ACC112 (cell line): ENCODE measurements at regions not wholly inside any gene's neighbourhood (a gene's known extent, or its start where the extent isn't known, plus 50 kb on each side); places are given as distances from the start of the nearest gene placed in this dataset.

Source experiments
- H2AFZ ChIP-seq: fragments of 200-600 bp; sonication (generic); one replicate; pipeline ENCODE4 v1.6.0; 2017; ENCODE audit warnings: antibody characterized with exemption, low read length; ENCODE audit not compliant: unreplicated experiment
- H3K27ac ChIP-seq: fragments of 200-600 bp; sonication (generic); 2 replicates; pipeline ENCODE4 v1.5.1; 2014; ENCODE audit warnings: low read depth, mild to moderate bottlenecking, antibody characterized with exemption, low read length, moderate library complexity
- H3K27me3 ChIP-seq: fragments of 200-600 bp; sonication (generic); 2 replicates; pipeline ENCODE4 v1.6.1; 2014; ENCODE audit warnings: mild to moderate bottlenecking, antibody characterized with exemption, low read length, moderate library complexity, mixed read lengths; ENCODE audit not compliant: insufficient read depth
- H3K36me3 ChIP-seq: fragments of 200-600 bp; sonication (generic); 2 replicates; pipeline ENCODE4 v1.6.1; 2016; ENCODE audit warnings: mild to moderate bottlenecking, antibody characterized with exemption, low read length, moderate library complexity, mixed read lengths; ENCODE audit not compliant: insufficient read depth
- H3K4me1 ChIP-seq: fragments of 200-600 bp; sonication (generic); one replicate; pipeline ENCODE4 v1.6.1; 2016; ENCODE audit warnings: low read length, mixed read lengths; ENCODE audit not compliant: insufficient read depth, unreplicated experiment, control insufficient read depth
- H3K4me3 ChIP-seq: fragments of 200-600 bp; sonication (generic); 2 replicates; pipeline ENCODE4 v1.5.1; 2014; ENCODE audit warnings: mild to moderate bottlenecking, low read depth, low read length
- H3K79me2 ChIP-seq: fragments of 200-600 bp; sonication (generic); one replicate; pipeline ENCODE4 v1.6.0; 2016; ENCODE audit warnings: low read length; ENCODE audit not compliant: control insufficient read depth, unreplicated experiment, insufficient read depth

GRCh38 chr6:90729057-90729456, 142.2 kb upstream of the MAP3K7 start:
- Histone ChIP-seq H3K27me3 (no peaks in the 10 kb centered on the region), H2AFZ (no peak overlapping the region), H3K27ac (no peak overlapping the region), H3K36me3 (no peaks in the 10 kb centered on the region), H3K4me3 (no peak overlapping the region), H3K79me2 (no peaks in the 10 kb centered on the region), H3K4me1 (no peaks in the 10 kb centered on the region)

GRCh38 chr6:90722648-90723047, 135.8 kb upstream of the MAP3K7 start:
- Histone ChIP-seq H2AFZ (no peak overlapping the region), H3K36me3 (no peaks in the 10 kb centered on the region), H3K4me1 (no peaks in the 10 kb centered on the region), H3K27ac (no peak overlapping the region), H3K4me3 (no peak overlapping the region), H3K79me2 (no peaks in the 10 kb centered on the region), H3K27me3 (no peaks in the 10 kb centered on the region)

- H3K79me2 ChIP-seq = no peaks in the 10 kb centered on the region
- no peaks in the 10 kb centered on the region for H3K27me3 ChIP-seq
- no peaks in the 10 kb centered on the region for H3K4me1 ChIP-seq
- H3K4me3 ChIP-seq = no peak overlapping the region
- no peak overlapping the region for H3K27ac ChIP-seq
- no peak overlapping the region for H2AFZ ChIP-seq
- no peaks in the 10 kb centered on the region for H3K36me3 ChIP-seq
These were observed 133.5 kb upstream of the MAP3K7 start for GRCh38 chr6:90720404-90720803.

- Histone ChIP-seq H3K4me1 (no peaks in the 10 kb centered on the region), H3K27me3 (no peaks in the 10 kb centered on the region), H3K36me3 (no peaks in the 10 kb centered on the region), H3K4me3 (no peak overlapping the region), H3K79me2 (no peaks in the 10 kb centered on the region), H3K27ac (no peak overlapping the region), H2AFZ (no peak overlapping the region)
These were observed 132.7 kb upstream of the MAP3K7 start for GRCh38 chr6:90719321-90720195.

GRCh38 chr6:90716376-90716775, 129.5 kb upstream of the MAP3K7 start:
- no peaks in the 10 kb centered on the region for H3K79me2 ChIP-seq
- H3K4me1 ChIP-seq = no peaks in the 10 kb centered on the region
- no peaks in the 10 kb centered on the region for H3K36me3 ChIP-seq
- H3K27me3 ChIP-seq = no peaks in the 10 kb centered on the region
- H2AFZ ChIP-seq = no peak overlapping the region
- H3K4me3 ChIP-seq = no peak overlapping the region
- H3K27ac ChIP-seq = no peak overlapping the region

- Histone ChIP-seq H2AFZ (no peak overlapping the region), H3K27ac (no peak overlapping the region), H3K27me3 (no peaks in the 10 kb centered on the region), H3K4me1 (no peaks in the 10 kb centered on the region), H3K79me2 (no peaks in the 10 kb centered on the region), H3K36me3 (no peaks in the 10 kb centered on the region), H3K4me3 (no peak overlapping the region)
These were observed 128.3 kb upstream of the MAP3K7 start for GRCh38 chr6:90715093-90715655.

GRCh38 chr6:90714319-90714718, 127.4 kb upstream of the MAP3K7 start:
- H2AFZ ChIP-seq = no peak overlapping the region
- no peak overlapping the region for H3K27ac ChIP-seq
- no peaks in the 10 kb centered on the region for H3K36me3 ChIP-seq
- no peaks in the 10 kb centered on the region for H3K4me1 ChIP-seq
- H3K4me3 ChIP-seq = no peak overlapping the region
- H3K27me3 ChIP-seq = no peaks in the 10 kb centered on the region
- no peaks in the 10 kb centered on the region for H3K79me2 ChIP-seq

- Histone ChIP-seq H3K4me3 (no peak overlapping the region), H3K27ac (no peak overlapping the region), H3K79me2 (no peaks in the 10 kb centered on the region), H3K27me3 (no peaks in the 10 kb centered on the region), H3K36me3 (no peaks in the 10 kb centered on the region), H3K4me1 (no peaks in the 10 kb centered on the region), H2AFZ (no peak overlapping the region)
These were observed 125.2 kb upstream of the MAP3K7 start for GRCh38 chr6:90712114-90712513.

- no peaks in the 10 kb centered on the region for H3K79me2 ChIP-seq
- H2AFZ ChIP-seq = no peak overlapping the region
- H3K27me3 ChIP-seq = no peaks in the 10 kb centered on the region
- no peak overlapping the region for H3K4me3 ChIP-seq
- H3K4me1 ChIP-seq = no peaks in the 10 kb centered on the region
- no peaks in the 10 kb centered on the region for H3K36me3 ChIP-seq
- H3K27ac ChIP-seq = no peak overlapping the region
These were observed 122.6 kb upstream of the MAP3K7 start for GRCh38 chr6:90709431-90709996.

- Histone ChIP-seq H3K4me3 (no peak overlapping the region), H3K27ac (no peak overlapping the region), H2AFZ (no peak overlapping the region), H3K79me2 (no peaks in the 10 kb centered on the region), H3K36me3 (no peaks in the 10 kb centered on the region), H3K27me3 (no peaks in the 10 kb centered on the region), H3K4me1 (no peaks in the 10 kb centered on the region)
These were observed 121.4 kb upstream of the MAP3K7 start for GRCh38 chr6:90708206-90708737.
